ENCODE measurements at regions not wholly inside any gene's neighbourhood (a gene's known extent, or its start where the extent isn't known, plus 50 kb on each side); places are given as distances from the start of the nearest gene placed in this dataset.

DNA sequence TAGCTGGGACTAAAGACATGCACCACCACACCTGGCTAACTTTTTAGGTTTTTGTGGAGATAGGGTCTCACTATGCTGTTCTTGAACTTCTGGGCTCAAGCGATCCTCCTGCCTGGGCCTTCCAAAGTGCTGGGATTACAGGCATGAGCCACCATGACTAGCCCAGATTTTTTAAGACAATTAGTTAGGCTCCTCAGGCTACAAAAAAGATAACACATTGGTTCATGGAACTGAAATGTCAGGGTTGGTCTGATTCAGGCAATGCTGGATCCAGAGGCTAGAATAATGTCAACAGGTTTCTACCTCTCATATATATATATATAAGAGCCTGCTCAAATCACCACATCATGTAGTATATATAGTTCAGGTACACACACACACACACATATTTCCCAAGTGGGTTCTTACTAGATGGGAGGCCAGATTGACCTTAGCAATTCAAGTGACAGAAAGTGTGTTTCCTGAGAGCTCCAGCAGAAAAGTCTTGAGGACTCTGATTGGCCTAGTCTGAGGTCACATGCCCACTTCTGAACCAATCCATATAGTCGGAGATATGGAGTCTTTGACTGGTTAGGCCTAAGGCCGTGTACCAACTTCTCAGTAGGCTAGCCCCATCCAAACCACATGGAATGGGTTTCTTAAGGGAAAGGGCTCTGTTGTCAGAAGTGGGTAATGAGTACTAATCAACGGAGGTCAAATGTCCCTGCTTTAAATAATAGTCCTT is 72.6 kb upstream of the LAPTM4A start:
- no peak overlapping the region for H2AFZ ChIP-seq (ENCODE audit: low read depth, low read length)
- H3K9ac ChIP-seq (ENCODE audit: low read depth, low read length), result no peak overlapping the region
- ATAC-seq (ENCODE audit: insufficient read depth, low read depth), result no peak
- no peak for TF ChIP-seq EZH2 (IDR thresholded peaks at IDR 0.05; ENCODE audit: borderline replicate concordance, low read depth, low read length, severe bottlenecking)
- TF ChIP-seq, protein P1, sequence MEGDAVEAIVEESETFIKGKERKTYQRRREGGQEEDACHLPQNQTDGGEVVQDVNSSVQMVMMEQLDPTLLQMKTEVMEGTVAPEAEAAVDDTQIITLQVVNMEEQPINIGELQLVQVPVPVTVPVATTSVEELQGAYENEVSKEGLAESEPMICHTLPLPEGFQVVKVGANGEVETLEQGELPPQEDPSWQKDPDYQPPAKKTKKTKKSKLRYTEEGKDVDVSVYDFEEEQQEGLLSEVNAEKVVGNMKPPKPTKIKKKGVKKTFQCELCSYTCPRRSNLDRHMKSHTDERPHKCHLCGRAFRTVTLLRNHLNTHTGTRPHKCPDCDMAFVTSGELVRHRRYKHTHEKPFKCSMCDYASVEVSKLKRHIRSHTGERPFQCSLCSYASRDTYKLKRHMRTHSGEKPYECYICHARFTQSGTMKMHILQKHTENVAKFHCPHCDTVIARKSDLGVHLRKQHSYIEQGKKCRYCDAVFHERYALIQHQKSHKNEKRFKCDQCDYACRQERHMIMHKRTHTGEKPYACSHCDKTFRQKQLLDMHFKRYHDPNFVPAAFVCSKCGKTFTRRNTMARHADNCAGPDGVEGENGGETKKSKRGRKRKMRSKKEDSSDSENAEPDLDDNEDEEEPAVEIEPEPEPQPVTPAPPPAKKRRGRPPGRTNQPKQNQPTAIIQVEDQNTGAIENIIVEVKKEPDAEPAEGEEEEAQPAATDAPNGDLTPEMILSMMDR (IDR thresholded peaks at IDR 0.05; ENCODE audit: borderline replicate concordance, extremely low read depth, low read length, poor library complexity, severe bottlenecking), result no peak
- no peak for DNase-seq
- no peaks in the 10 kb centered on the region for H4K20me1 ChIP-seq (ENCODE audit: insufficient read depth, low read length)
- H3K27ac ChIP-seq (ENCODE audit: low read length), result no peak overlapping the region
- no peak overlapping the region for H3K4me3 ChIP-seq (ENCODE audit: low read depth in 1 of 2, low read length in 2 of 2)
- no peaks in the 10 kb centered on the region for H3K9me3 ChIP-seq (ENCODE audit: insufficient read depth, low read length, severe bottlenecking)
- no peaks in the 10 kb centered on the region for H3K36me3 ChIP-seq (ENCODE audit: insufficient read depth, low read length)
- H3K4me1 ChIP-seq (ENCODE audit: insufficient read depth, low read length), result no peaks in the 10 kb centered on the region
- no peaks in the 10 kb centered on the region for H3K79me2 ChIP-seq (ENCODE audit: insufficient read depth, low read length)
- peaks cover 16% of the 10 kb centered on the region for H3K27me3 ChIP-seq (ENCODE audit: insufficient read depth, low read length, poor library complexity)
- no peak overlapping the region for H3K4me2 ChIP-seq (ENCODE audit: insufficient read depth, low read length)

DNA sequence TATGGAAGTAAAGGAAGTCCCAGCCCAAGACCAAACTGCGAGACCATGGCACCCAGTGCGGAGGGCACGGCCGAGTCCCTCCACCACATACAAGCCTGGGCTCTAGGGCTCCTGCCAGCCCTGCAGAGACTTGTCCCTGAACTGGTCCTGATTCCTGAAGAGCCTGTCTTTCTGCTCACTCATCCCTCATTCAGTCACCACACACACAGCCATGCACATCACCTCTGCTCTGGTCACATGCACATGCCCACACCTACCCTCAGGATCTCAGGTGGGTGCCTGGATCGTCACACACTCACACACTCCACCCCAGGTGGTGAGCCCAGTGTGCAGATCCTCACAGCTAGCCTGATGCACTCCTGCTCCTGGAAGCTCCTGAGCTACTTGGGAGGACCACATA is 71.4 kb upstream of the LAPTM4A start:
- Histone ChIP-seq H3K27me3 (ENCODE audit: insufficient read depth, low read length, poor library complexity) (peaks cover 13% of the 10 kb centered on the region), H3K4me1 (ENCODE audit: insufficient read depth, low read length) (no peaks in the 10 kb centered on the region), H3K79me2 (ENCODE audit: insufficient read depth, low read length) (no peaks in the 10 kb centered on the region), H4K20me1 (ENCODE audit: insufficient read depth, low read length) (no peaks in the 10 kb centered on the region), H3K9me3 (ENCODE audit: insufficient read depth, low read length, severe bottlenecking) (no peaks in the 10 kb centered on the region), H3K9ac (ENCODE audit: low read depth, low read length) (no peak overlapping the region), H3K36me3 (ENCODE audit: insufficient read depth, low read length) (no peaks in the 10 kb centered on the region), H3K4me2 (ENCODE audit: insufficient read depth, low read length) (no peak overlapping the region), H3K4me3 (ENCODE audit: low read depth in 1 of 2, low read length in 2 of 2) (no peak overlapping the region), H2AFZ (ENCODE audit: low read depth, low read length) (no peak overlapping the region), H3K27ac (ENCODE audit: low read length) (no peak overlapping the region)
- TF ChIP-seq EZH2 (IDR thresholded peaks at IDR 0.05; ENCODE audit: borderline replicate concordance, low read depth, low read length, severe bottlenecking), result no peak
- TF ChIP-seq, protein P1 (IDR thresholded peaks at IDR 0.05; ENCODE audit: borderline replicate concordance, extremely low read depth, low read length, poor library complexity, severe bottlenecking), result no peak
- DNase-seq (no peak), ATAC-seq (ENCODE audit: insufficient read depth, low read depth) (no peak)

DNA sequence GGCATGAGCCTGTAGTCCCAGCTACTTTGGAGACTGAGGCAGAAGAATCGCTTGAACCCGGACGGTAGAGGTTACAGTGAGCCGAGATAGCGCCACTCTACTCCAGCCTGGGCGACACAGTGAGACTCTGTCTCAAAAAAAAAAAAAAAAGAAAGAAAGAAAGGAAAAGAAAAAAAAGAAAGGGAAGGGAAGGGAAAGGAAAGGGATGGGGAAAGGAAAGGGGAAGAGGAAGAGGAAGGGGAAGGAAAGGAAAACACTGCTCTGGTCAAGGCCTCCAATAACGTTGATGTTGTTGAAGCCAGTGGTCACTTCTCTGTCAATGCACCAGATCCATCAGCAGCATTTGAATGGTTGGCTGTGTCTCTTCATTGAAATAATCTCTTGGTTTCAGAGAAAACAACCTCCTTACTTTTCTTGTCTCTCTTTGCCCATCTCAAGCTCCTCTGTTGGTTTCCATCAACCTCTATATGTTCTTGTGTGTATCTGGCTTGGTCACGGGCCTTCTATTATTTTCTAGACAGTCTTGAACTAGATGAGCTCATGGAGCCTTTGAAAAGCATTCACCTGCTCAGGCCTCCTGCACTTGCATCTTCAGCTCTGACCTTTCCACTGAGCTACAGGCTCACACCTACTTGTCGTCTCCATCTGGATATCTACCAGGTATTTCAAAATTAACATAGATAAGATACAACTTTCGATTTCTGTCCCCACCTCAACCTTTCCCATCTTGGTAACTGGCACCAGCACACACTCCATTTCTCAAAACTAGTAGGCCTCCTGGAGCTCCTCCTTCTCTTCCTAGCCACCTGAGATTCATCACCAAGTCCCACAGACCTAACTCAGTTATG is 69.4 kb upstream of the LAPTM4A start:
- H2AFZ ChIP-seq (ENCODE audit: low read depth, low read length), result no peak overlapping the region
- H4K20me1 ChIP-seq (ENCODE audit: insufficient read depth, low read length), result no peaks in the 10 kb centered on the region
- H3K4me3 ChIP-seq (ENCODE audit: low read depth in 1 of 2, low read length in 2 of 2), result no peak overlapping the region
- H3K27me3 ChIP-seq (ENCODE audit: insufficient read depth, low read length, poor library complexity), result peaks cover 8% of the 10 kb centered on the region
- TF ChIP-seq EZH2 (IDR thresholded peaks at IDR 0.05; ENCODE audit: borderline replicate concordance, low read depth, low read length, severe bottlenecking), result no peak
- TF ChIP-seq, protein P1 (IDR thresholded peaks at IDR 0.05; ENCODE audit: borderline replicate concordance, extremely low read depth, low read length, poor library complexity, severe bottlenecking), result no peak
- H3K27ac ChIP-seq (ENCODE audit: low read length), result no peak overlapping the region
- H3K4me1 ChIP-seq (ENCODE audit: insufficient read depth, low read length), result no peaks in the 10 kb centered on the region
- DNase-seq (no peak), ATAC-seq (ENCODE audit: insufficient read depth, low read depth) (no peak)
- no peak overlapping the region for H3K9ac ChIP-seq (ENCODE audit: low read depth, low read length)
- no peaks in the 10 kb centered on the region for H3K9me3 ChIP-seq (ENCODE audit: insufficient read depth, low read length, severe bottlenecking)
- H3K79me2 ChIP-seq (ENCODE audit: insufficient read depth, low read length), result no peaks in the 10 kb centered on the region
- no peak overlapping the region for H3K4me2 ChIP-seq (ENCODE audit: insufficient read depth, low read length)
- no peaks in the 10 kb centered on the region for H3K36me3 ChIP-seq (ENCODE audit: insufficient read depth, low read length)
